T1000 (cell line): ENCODE measurements at regions not wholly inside any gene's neighbourhood (a gene's known extent, or its start where the extent isn't known, plus 50 kb on each side); places are given as distances from the start of the nearest gene placed in this dataset.
"Not testable (repeated sequence)": the region's sequence is repeated elsewhere in the genome, so short reads cannot be mapped to it uniquely, and the experiment has no call there.

ENCODE experiments used
- DNase-seq: peaks from one replicate; lab custom pipeline; 2025; ENCODE audit warnings: mixed read lengths; lab: John Stamatoyannopoulos, UW

DNA sequence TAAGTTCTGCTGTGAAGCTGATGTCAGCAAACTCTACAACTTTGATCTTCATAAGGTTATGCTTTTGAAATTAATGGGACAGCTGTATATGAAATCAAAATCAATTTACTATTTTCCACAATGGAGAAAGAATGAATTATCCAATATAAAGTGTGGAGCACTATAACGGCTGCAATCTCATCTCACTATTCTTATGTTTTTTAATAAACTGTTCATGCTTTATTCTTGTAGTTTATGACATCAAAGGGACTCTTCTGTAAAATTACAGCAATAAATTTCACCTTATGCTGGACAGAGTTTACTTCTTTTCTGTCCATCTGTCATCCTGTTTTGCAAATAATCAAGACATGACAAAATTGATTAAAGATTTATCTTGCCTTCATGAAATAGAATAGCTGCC, 192.5 kb downstream of the TECRL start:
- DNase-seq: no peak

DNA sequence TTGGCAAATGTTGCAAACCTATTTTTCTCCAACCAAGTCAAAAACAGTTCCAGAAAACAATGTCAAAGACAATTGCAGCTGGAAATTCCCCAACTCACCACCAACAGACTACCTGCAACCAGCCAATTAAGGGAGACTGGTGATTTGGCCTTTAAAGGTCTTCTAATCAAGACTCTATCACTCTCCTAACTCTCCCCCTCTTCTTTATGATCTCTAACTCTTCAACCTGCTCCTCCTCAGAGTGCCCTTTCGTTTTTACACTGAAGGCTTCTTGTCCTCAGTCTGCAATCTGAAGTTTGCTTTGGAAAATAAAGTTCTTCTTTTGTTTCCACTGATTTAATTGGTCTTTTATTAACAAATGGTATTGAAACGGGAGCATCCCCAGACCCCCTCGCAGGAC, 203.9 kb downstream of the TECRL start:
- no peak for DNase-seq

DNA sequence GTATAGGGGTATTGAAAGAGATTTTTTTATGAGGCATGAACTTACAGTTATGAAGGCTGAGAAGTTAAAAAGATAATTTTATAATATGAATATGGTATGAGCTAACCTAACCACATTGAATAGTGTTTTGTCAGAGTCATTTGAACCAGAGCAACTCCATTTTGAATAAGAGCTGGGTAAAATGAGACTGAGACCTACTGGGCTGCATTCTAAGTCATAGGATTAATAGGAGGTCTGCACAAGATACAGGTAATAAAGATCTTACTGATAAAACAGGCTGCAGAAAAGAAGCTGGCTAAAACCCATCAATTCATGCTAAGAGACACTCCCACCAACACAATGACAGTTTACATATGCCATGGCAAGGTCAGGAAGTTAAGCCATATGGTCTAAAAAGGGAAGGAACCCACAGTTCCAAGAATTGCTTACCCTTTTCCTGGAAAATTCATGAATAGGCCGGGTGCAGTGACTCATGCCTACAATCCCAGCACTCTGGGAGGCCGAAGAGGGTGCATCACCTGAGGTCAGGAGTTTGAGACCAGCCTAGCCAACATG, 209.2 kb downstream of the TECRL start:
- DNase-seq: no peak

DNA sequence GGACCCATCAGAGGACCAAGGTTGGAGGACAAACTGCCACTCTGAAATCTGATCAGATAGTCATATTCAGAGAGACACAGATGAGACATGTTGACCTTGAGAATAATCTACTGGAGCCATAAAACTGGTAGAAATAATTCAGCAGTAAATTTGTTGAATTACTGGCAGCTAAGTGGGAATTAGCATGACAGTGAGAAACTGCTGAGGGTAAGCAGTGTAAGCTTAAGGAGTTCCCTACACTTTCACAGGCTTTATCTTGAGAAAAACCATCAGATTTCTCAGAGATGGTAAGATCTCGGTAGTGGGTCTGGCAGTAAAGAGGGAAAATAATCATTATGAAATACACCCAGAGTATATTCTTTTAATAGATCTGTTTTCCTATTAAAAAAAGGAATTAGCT, 213.7 kb downstream of the TECRL start:
- no peak for DNase-seq

DNA sequence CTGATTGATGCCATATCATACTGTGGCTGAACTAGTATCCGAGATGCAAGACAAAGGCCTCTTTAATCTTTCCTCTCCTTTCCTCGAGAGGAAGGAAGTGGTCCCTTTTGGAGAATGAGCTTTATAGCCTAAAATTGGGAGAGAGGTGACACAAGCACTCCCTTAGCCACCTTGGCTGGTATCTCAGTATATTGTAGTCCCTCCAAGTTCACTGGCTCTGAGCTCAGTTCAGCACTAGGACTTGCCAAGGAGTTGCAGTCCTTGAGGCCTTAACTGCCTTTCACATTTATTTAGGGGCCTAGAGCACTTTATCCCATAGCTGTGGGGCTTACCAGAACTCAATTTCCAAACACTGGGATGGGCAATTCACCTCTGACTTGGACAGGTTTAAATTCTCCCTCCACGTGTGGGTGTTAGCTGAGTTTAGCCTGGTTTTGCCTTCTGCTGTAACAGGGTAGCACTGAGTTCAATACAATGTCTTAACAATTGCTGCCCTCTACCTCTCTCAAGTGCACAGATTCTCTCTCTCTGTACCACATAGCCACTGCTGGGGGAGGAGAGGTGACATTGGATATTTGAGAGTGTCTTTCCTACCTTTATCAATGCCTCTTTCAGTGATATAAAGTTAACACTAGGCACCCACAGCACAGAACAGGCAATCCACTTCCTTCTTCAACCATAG, 216.4 kb downstream of the TECRL start:
- DNase-seq: no peak

DNA sequence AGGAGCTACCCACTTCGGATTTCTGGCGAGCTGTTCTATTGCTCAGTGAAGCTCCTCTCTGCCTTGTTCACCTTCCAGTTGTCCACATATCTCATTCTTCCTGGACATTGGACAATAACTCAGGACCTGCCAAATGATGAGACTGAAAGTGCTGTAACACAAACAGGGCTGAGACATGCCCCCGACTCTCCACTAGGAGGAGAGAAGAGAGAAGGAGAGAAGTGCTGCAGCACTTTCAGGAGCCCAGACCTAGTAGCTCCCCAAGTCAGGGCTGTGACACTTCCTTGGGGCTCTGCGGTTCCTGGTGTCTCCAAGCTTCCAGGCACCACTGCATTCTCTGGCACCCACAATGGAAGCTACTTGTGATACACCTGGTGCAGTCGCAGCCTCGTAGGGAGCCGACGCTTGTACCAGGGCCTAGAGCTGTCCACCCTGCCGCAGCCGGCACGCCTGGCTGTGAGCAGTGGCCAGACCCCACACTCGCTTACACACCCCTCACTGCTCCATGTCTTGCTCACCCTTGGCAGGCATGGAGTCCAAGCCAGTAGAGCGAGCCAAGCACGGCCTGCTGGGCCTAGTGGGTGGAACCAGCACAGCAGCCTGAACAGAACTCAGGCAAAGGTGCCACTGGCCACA, 234.9 kb downstream of the TECRL start:
- DNase-seq: no peak

DNA sequence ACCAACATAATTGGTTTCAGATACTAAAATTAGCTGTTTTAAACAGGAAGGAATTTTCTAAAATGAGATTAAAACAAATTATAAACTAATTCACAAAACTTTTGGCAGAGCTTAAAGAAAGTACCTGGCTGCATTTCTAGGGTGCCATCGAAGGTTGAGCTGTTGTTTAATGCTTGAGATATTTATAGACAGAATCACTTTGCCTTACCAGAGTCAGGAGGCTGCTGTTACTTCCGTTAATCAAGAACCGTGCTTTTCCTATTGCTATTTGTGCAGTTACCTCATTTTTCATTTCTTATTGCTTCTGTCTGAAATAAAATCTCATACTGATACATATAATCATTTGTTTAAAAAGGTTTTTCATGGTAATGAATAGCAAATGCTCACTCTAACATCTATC, 242.9 kb downstream of the TECRL start:
- DNase-seq: no peak

DNA sequence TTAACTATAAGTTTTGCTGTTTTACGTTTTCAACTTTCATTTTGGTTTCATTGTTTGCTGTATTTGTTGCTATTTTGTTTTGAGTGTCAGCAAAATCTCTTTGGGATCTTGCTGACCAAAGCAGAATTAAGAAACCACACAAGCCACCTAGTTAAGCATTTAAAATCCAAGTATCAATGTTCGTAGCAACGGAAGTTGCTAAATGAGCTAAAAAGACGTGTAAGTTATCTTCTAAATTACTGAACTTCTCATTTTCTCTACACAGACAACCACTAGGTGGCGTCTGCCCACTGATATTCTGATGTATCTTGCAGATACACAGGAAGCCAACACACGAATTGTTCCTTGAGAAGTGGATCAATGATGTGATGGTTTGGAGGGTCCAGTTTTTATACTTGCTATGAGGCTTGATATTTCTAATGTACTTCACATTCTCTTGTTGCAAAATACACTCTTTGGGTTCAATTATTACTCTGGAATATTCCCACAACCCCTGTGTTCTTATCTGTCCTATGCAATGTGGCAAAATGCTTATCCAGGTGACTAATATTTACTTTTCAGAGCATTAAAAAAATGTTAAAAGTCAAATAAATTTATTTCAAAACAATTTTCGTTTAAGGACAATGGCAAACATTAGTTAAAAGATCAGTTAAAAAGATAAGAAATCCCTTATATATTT, 250.5 kb downstream of the TECRL start:
- DNase-seq: peak; percentile 38

DNA sequence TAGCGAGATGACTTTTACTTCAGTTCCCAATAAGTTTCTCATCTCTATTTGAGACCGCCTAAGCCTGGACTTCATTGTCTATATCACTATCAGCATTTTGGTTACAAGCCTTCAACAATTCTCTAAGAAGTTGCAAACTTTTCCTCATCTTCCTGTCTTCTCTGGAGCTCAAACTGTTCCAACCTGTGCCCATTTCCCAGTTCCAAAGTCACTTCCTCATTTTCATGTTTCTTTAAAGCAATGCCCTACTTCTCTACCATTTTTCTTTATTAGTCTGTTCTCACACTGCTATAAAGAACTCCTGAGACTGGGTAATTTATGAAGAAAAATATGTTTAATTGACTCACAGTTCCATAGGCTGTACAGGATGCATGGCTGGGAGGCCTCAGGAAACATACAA, 251.9 kb downstream of the TECRL start:
- DNase-seq: no peak

DNA sequence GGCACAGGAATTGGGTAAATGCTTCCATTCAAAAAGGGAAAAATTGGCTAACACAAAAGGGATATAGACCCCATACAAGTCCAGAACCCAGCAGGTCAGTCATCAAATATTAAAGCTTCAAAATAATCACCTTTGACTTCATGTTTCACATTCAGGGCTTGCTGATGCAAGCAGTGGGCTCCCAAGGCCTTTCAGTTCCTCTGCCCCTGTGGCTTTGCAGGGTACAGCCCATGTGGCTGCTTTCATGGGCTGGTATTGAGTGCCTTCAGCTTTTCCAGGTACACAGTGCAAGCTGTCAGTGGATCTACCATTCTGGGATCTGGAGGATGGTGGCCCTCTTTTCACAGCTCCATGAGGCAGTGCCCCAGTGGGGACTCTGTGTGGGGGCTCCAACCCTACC, 253.0 kb downstream of the TECRL start:
- DNase-seq: no peak

DNA sequence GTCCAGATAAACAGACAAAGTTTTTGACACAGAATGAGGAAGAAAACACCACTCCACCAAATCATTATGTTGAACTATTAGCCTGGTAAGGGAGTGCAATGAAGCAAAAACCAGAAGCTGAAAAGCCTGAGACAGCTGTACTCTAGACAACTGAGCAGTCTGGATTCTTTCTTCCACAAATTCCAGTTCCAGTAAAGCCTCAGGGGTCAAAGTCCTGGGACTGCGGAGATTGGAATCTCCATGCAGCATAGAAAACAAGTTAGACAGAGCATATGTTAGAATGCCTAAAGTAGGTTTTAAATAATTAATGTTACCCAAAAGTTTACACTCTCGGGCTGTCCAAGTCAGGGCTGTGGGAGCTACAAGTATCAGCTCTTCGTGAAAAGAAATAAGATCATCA, 263.2 kb downstream of the TECRL start:
- DNase-seq: no peak

DNA sequence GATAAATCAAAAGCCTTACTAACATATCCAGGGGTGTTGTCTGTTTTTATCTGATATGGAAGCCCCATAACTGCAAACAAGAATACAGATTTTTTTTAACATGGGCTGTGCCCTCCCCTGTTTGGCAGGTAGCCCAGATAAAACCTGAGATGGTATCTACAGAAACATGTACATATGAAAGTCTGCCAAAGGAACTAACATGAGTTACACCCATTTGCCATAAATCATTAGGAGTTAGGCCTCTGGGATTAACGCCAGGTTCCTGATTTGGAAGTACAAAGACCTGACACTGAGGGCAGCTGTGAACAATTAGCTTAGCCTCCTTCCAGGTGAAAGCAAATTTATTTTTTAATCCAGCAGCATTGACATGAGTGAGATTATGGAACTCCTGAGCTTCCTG, 264.3 kb downstream of the TECRL start:
- peak; percentile 22 for DNase-seq

DNA sequence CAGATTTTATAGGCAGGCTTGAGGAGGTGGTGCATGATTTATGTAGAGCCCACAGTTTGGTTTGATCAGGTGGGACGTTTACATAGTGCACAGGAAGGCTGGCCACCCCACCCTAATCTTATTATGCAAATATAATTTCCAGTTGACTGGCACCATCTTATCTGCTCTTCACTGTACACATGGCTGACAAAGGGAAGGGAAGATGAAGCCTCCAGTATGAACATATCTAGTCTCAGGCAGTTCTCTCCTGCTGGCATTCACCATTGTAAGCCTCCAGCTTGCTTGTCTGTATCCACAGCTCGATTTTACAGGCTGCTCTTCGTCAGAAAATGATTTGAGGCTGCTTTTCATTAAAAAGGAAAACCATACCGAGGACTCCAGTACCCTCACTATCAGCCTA, 278.3 kb downstream of the TECRL start:
- DNase-seq: no peak

DNA sequence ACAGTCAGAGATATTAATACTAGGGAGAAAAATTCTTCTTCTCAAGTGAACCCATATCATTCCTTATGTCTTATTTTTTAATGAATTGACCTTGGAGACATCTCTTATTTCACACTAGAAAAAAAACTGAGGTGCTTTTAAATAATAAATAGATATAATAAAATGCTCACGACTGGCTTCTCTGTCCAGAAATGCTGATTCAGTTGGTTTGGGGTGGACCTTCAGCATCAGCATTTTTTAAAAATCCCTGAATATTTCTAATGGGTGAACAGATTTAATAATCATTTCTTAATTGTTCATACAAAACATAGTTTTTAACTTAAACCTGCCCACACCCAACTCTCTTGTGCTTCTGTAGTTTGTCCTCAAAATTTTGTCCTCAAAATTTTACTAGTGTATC, 283.9 kb downstream of the TECRL start:
- DNase-seq: no peak

DNA sequence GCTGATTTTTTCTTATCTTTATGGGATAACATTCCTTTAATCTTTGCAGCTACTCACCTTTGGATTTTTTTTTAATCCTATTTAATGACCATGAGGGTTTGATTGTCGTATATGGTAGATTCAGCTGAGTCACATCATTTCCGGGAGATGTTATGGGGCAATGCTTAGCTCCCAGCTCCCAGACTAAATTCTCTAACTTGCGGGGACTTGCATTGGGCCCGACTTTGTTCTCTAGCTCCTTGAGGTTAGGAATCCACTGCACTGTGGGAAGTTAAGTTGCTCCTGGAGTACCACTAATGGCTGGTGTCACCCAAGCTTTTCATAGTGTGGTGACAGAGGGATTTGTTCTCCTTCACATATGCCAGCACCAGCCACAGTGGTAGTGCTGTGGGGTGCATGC, 287.4 kb downstream of the TECRL start:
- DNase-seq: no peak

DNA sequence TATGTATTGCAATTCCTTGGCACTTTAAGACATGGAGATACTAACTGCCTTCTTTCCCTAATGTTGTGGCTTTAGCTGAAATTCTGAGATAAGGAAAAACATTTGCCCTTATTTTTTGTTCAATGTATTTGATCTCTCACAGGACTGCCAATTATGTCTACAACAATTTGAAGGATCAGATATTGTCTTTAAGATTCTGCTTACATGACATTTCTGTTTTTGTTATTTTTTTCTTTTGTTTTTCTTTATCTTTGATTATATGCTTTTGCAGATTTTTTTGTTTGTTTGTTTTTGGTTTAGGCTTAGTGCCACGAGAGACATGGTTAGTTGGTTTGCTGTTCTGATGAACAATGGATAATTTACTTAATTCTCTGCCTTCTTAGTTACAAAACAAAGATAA, 303.3 kb downstream of the TECRL start:
- no peak for DNase-seq

DNA sequence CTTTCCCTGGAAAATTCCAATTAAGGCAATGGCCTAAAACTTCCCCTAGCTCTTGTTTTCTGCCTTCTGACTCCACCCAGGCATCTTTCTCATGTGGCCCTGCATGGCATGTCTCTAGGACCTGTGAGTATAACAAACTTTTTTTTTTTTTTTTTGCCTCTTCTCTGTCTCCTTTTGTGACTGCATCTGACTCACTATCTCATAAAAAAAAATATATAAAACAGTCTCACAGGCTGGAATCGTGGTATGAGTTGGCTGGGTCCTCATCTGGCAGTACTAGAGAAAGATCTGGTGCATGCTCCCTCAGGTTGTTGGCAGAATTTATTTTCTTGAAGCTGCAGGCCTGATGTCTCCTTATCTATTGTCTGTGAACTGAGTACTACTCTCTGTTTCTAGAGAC, 313.9 kb downstream of the TECRL start:
- DNase-seq: no peak

DNA sequence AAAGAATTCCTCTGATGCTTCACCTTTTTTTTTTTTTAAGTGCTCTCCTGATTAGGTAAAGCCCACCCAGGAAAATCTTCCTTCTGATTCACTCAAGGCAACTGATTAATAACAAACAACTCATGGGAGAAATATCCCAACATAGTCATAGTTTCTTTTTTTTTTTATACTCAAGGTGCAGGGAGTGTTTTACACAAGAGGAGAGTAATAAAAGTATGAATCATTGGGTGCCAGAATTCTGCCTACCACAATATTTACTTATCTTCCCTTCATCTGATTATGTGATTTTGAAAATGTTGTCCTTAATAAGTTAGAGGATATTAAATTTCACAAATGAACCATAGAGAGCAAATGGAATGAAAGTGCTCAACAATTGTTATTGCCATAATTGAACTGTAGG, 329.9 kb downstream of the TECRL start:
- no peak for DNase-seq

DNA sequence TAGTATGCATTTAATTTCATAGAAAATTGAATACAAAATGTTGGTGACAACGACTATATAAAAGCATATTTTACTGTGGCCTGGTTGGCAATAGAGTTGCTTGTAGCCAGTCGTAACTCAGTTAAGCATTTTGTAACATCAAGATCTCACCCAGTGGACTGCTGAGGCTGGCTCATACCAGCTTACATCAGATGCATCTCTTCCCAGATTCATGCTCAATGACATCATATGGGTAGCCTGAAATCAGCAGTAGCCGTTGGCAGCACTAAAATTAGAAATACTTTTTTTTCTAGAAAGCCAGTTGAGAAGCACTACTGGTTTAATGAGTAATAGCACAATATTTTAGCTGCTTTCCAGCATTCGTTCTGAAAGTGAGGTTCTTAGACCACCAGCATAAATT, 341.2 kb downstream of the TECRL start:
- no peak for DNase-seq

DNA sequence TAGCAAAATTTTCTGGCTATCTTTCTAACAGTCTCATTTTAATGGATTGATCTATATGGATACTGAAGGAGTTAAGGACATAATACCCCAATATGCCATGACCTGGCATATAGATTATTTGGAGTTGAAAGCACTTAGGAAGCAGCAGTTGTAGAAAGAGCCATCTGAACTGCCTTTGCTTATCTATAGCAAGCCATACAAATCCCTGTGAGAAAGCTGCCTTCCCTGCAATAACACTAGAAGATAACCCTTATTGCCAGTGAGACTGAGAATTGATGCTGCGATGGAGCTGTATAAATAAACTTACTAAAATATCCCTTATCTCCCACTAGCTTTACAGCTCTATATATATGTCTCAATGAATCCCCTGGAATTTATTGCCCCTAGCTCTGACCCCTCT, 346.3 kb downstream of the TECRL start:
- DNase-seq: no peak

DNA sequence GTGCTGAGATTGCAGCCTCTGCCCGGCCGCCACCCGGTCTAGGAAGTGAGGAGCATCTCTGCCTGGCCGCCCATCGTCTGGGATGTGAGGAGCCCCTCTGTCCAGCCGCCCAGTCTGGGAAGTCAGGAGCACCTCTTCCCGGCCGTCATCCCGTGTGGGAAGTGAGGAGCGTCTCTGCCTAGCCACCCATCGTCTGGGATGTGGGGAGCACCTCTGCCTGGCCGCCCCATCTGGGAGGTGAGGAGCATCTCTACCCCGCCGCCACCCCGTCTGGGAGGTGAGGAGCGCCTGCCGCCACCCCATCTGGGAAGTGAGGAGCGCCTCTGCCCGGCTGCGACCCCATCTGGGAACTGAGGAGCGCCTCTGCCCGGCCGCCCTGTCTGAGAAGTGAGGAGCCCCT, 372.2 kb downstream of the TECRL start:
- DNase-seq: not testable (repeated sequence)

DNA sequence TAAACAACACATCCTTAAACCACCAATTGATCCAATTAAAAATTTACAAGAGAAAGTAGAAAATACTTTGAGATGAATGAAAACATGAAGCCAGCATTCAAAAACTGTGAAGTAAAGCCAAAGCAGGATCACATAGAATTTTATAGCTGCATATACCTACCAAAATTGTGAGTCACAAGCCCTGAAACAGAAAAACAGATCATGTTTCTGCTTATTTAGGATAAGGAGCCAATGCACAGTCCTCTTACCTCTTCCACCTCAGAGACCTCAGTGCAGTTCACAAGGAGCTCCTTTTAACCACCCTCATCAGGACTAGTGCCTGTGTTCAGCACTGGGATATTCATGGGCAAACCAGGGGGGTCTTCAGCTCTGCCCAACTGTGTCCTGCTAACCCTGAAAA, 386.7 kb downstream of the TECRL start:
- DNase-seq: no peak

DNA sequence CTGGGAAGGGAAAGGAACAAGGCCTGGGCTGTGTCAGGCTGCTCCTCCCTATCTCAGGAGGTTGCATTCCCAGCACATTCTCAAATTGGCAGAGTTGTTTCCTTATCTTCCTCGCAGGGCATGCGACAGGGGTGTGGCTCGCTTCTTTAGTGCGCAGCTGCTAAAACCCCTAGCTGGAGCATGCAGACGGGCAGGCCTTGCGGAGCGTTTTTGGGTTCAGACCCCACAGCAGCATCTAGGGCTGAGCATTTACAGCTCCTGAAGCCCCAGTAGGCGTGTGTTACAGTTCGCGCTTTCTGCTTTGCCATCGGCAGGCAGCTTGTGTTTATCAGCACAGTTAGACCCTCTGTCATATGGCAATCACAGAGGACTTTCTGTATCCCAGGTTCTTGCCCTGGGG, 392.4 kb downstream of the TECRL start:
- DNase-seq: no peak
